ENCODE measurements at regions not wholly inside any gene's neighbourhood (a gene's known extent, or its start where the extent isn't known, plus 50 kb on each side); places are given as distances from the start of the nearest gene placed in this dataset.

GRCh38 chr10:111998728-111999127 is 184.8 kb downstream of the GPAM start:
- TF ChIP-seq CTCF (IDR thresholded peaks at IDR 0.05) = no peak

GRCh38 chr10:111999205-111999914 is 184.2 kb downstream of the GPAM start:
- no peak for TF ChIP-seq CTCF (IDR thresholded peaks at IDR 0.05)

GRCh38 chr10:111999915-112000302 is 183.7 kb downstream of the GPAM start:
- TF ChIP-seq CTCF (IDR thresholded peaks at IDR 0.05) = no peak

- no peak for TF ChIP-seq CTCF (IDR thresholded peaks at IDR 0.05)
Measured at GRCh38 chr10:112000466-112000865, 183.1 kb downstream of the GPAM start.

GRCh38 chr10:112002206-112002605 is 181.4 kb downstream of the GPAM start:
- no peak for TF ChIP-seq CTCF (IDR thresholded peaks at IDR 0.05)

GRCh38 chr10:112004075-112004474 is 179.5 kb downstream of the GPAM start:
- TF ChIP-seq CTCF (IDR thresholded peaks at IDR 0.05) = no peak

- TF ChIP-seq CTCF (IDR thresholded peaks at IDR 0.05) = no peak
Measured at GRCh38 chr10:112005044-112005443, 178.5 kb downstream of the GPAM start.

GRCh38 chr10:112006407-112006806 is 177.2 kb downstream of the GPAM start:
- no peak for TF ChIP-seq CTCF (IDR thresholded peaks at IDR 0.05)

Measured in LNCAP (cell line).